T-helper 2 cell treated with Interferon-gamma antibody and Interleukin-4, amounts not matched to agents 5 μg/mL and 100 μg/mL, for 36 hours (primary cell): ENCODE measurements at regions not wholly inside any gene's neighbourhood (a gene's known extent, or its start where the extent isn't known, plus 50 kb on each side); places are given as distances from the start of the nearest gene placed in this dataset.
"Not testable (repeated sequence)": the region's sequence is repeated elsewhere in the genome, so short reads cannot be mapped to it uniquely, and the experiment has no call there.

Source experiments
- DNase-seq: peaks from one replicate; pipeline ENCODE4 v3.0.0; 2021; ENCODE audit warnings: low spot score
- H3K27ac Mint-ChIP-seq: one replicate; pipeline ENCODE4 v1.8.0; 2021; ENCODE audit warnings: mild to moderate bottlenecking, mixed read lengths
- H3K27me3 Mint-ChIP-seq: one replicate; pipeline ENCODE4 v1.8.0; 2021; ENCODE audit warnings: low read depth, mixed read lengths
- H3K36me3 Mint-ChIP-seq: one replicate; pipeline ENCODE4 v1.8.0; 2021; ENCODE audit warnings: low read depth, mixed read lengths
- H3K4me1 Mint-ChIP-seq: one replicate; pipeline ENCODE4 v1.8.0; 2021; ENCODE audit warnings: low read depth, mixed read lengths
- H3K4me3 Mint-ChIP-seq: one replicate; pipeline ENCODE4 v1.8.0; 2022; ENCODE audit warnings: mild to moderate bottlenecking, moderate library complexity, mixed read lengths
- H3K9me3 Mint-ChIP-seq: one replicate; pipeline ENCODE4 v1.8.0; 2021; ENCODE audit warnings: mixed read lengths

- Mint-ChIP-seq H3K4me3 (no peak overlapping the region), H3K27me3 (no peaks in the 10 kb centered on the region), H3K4me1 (peaks cover 4% of the 10 kb centered on the region), H3K27ac (no peak overlapping the region), H3K36me3 (no peaks in the 10 kb centered on the region), H3K9me3 (peaks cover 55% of the 10 kb centered on the region)
- no peak for DNase-seq
Observed at GRCh38 chrX:65127842-65128241, 151.6 kb upstream of the ZC4H2 start.

- DNase-seq: no peak
- H3K9me3 Mint-ChIP-seq: peaks cover 36% of the 10 kb centered on the region
Observed at GRCh38 chrX:65098851-65099250, 122.6 kb upstream of the ZC4H2 start.

GRCh38 chrX:65093658-65094057 is 117.4 kb upstream of the ZC4H2 start:
- Mint-ChIP-seq H3K27ac (no peak overlapping the region), H3K27me3 (no peaks in the 10 kb centered on the region), H3K4me3 (no peak overlapping the region), H3K4me1 (no peaks in the 10 kb centered on the region), H3K36me3 (peaks cover 7% of the 10 kb centered on the region), H3K9me3 (peaks cover 21% of the 10 kb centered on the region)
- no peak for DNase-seq

More at GRCh38 chrX:65098851-65099250, 122.6 kb upstream of the ZC4H2 start:
- H3K27me3 Mint-ChIP-seq: no peaks in the 10 kb centered on the region
- no peaks in the 10 kb centered on the region for H3K36me3 Mint-ChIP-seq
- no peak overlapping the region for H3K4me3 Mint-ChIP-seq
- H3K4me1 Mint-ChIP-seq: no peaks in the 10 kb centered on the region
- H3K27ac Mint-ChIP-seq: no peak overlapping the region

GRCh38 chrX:65073233-65073632 is 97.0 kb upstream of the ZC4H2 start:
- H3K36me3 Mint-ChIP-seq: peaks cover 38% of the 10 kb centered on the region
- H3K4me1 Mint-ChIP-seq: no peaks in the 10 kb centered on the region
- no peak for DNase-seq
- no peak overlapping the region for H3K4me3 Mint-ChIP-seq
- no peaks in the 10 kb centered on the region for H3K27me3 Mint-ChIP-seq
- no peak overlapping the region for H3K27ac Mint-ChIP-seq
- H3K9me3 Mint-ChIP-seq: peaks cover 46% of the 10 kb centered on the region

- Mint-ChIP-seq H3K36me3 (peaks cover 37% of the 10 kb centered on the region), H3K4me1 (no peaks in the 10 kb centered on the region), H3K4me3 (no peak overlapping the region), H3K27ac (no peak overlapping the region), H3K9me3 (peaks cover 44% of the 10 kb centered on the region), H3K27me3 (no peaks in the 10 kb centered on the region)
- DNase-seq: no peak
Observed at GRCh38 chrX:65072590-65072989, 96.3 kb upstream of the ZC4H2 start.

GRCh38 chrX:65058626-65059025 is 82.4 kb upstream of the ZC4H2 start:
- H3K9me3 Mint-ChIP-seq: peaks cover 11% of the 10 kb centered on the region
- not testable (repeated sequence) for H3K4me3 Mint-ChIP-seq, H3K4me1 Mint-ChIP-seq, H3K27me3 Mint-ChIP-seq, H3K27ac Mint-ChIP-seq, DNase-seq
- peaks cover 11% of the 10 kb centered on the region for H3K36me3 Mint-ChIP-seq

- Mint-ChIP-seq H3K4me1 (no peaks in the 10 kb centered on the region), H3K27ac (no peak overlapping the region), H3K27me3 (no peaks in the 10 kb centered on the region), H3K36me3 (peaks cover 2% of the 10 kb centered on the region), H3K4me3 (no peak overlapping the region), H3K9me3 (peaks cover 20% of the 10 kb centered on the region)
- DNase-seq: no peak
Observed at GRCh38 chrX:65045001-65045400, 68.8 kb upstream of the ZC4H2 start.

- H3K36me3 Mint-ChIP-seq: no peaks in the 10 kb centered on the region
- H3K27ac Mint-ChIP-seq: peak overlapping the region; percentile 93
- H3K4me3 Mint-ChIP-seq: peak overlapping the region; percentile 94
- no peaks in the 10 kb centered on the region for H3K27me3 Mint-ChIP-seq
- H3K9me3 Mint-ChIP-seq: no peaks in the 10 kb centered on the region
- H3K4me1 Mint-ChIP-seq: peaks cover 12% of the 10 kb centered on the region
- DNase-seq: no peak
Observed at GRCh38 chrX:65035446-65035770, 59.2 kb upstream of the ZC4H2 start.

GRCh38 chrX:65034668-65035445 is 58.6 kb upstream of the ZC4H2 start, which contains the start of gene ZC3H12B:
TSS of gene ZC3H12B (plus strand) at chrX:65034826.
- H3K36me3 Mint-ChIP-seq: no peaks in the 10 kb centered on the region
- H3K9me3 Mint-ChIP-seq: no peaks in the 10 kb centered on the region
- peak within 1 kb of the TSS; percentile 94 for H3K4me3 Mint-ChIP-seq
- H3K27ac Mint-ChIP-seq: peak within 1 kb of the TSS; percentile 93
- no peaks in the 10 kb centered on the region for H3K27me3 Mint-ChIP-seq
- H3K4me1 Mint-ChIP-seq: peaks cover 12% of the 10 kb centered on the region
- peak; percentile 77 for DNase-seq

- H3K9me3 Mint-ChIP-seq: no peaks in the 10 kb centered on the region
- peak overlapping the region; percentile 94 for H3K4me3 Mint-ChIP-seq
- H3K4me1 Mint-ChIP-seq: peaks cover 12% of the 10 kb centered on the region
- H3K27me3 Mint-ChIP-seq: no peaks in the 10 kb centered on the region
- H3K36me3 Mint-ChIP-seq: no peaks in the 10 kb centered on the region
- no peak for DNase-seq
- H3K27ac Mint-ChIP-seq: peak overlapping the region; percentile 85
Observed at GRCh38 chrX:65034292-65034667, 58.0 kb upstream of the ZC4H2 start.
